Activated naive CD8-positive, alpha-beta T cell treated with anti-CD3 and anti-CD28 coated beads for 36 hours (primary cell): ENCODE measurements at regions not wholly inside any gene's neighbourhood (a gene's known extent, or its start where the extent isn't known, plus 50 kb on each side); places are given as distances from the start of the nearest gene placed in this dataset.
"Not testable (repeated sequence)": the region's sequence is repeated elsewhere in the genome, so short reads cannot be mapped to it uniquely, and the experiment has no call there.

Experiments
- DNase-seq: peaks from one replicate; pipeline ENCODE4 v3.0.0; 2021
- H3K27ac Mint-ChIP-seq: one replicate; pipeline ENCODE4 v1.8.0; 2022; ENCODE audit warnings: mild to moderate bottlenecking, moderate library complexity, mixed read lengths
- H3K27me3 Mint-ChIP-seq: one replicate; pipeline ENCODE4 v1.8.0; 2022; ENCODE audit warnings: mild to moderate bottlenecking, mixed read lengths
- H3K36me3 Mint-ChIP-seq: one replicate; pipeline ENCODE4 v1.8.0; 2021; ENCODE audit warnings: mild to moderate bottlenecking, mixed read lengths
- H3K4me1 Mint-ChIP-seq: one replicate; pipeline ENCODE4 v1.8.0; 2021; ENCODE audit warnings: mixed read lengths
- H3K4me3 Mint-ChIP-seq: one replicate; pipeline ENCODE4 v1.8.0; 2022; ENCODE audit warnings: mild to moderate bottlenecking, moderate library complexity, mixed read lengths
- H3K9me3 Mint-ChIP-seq: one replicate; pipeline ENCODE4 v1.8.0; 2022; ENCODE audit warnings: mixed read lengths

- H3K9me3 Mint-ChIP-seq: peaks cover 12% of the 10 kb centered on the region
- H3K4me1 Mint-ChIP-seq: no peaks in the 10 kb centered on the region
- no peaks in the 10 kb centered on the region for H3K27me3 Mint-ChIP-seq
- no peak overlapping the region for H3K27ac Mint-ChIP-seq
- DNase-seq: no peak
- H3K4me3 Mint-ChIP-seq: no peak overlapping the region
- H3K36me3 Mint-ChIP-seq: no peaks in the 10 kb centered on the region
These were observed 495.4 kb upstream of the SEL1L start for GRCh38 chr14:82029038-82029437.

- DNase-seq: no peak
- Mint-ChIP-seq H3K27ac (no peak overlapping the region), H3K4me1 (no peaks in the 10 kb centered on the region), H3K27me3 (no peaks in the 10 kb centered on the region), H3K36me3 (no peaks in the 10 kb centered on the region), H3K9me3 (no peaks in the 10 kb centered on the region), H3K4me3 (no peak overlapping the region)
These were observed 501.7 kb upstream of the SEL1L start for GRCh38 chr14:82035397-82035796.

- not testable (repeated sequence) for H3K27me3 Mint-ChIP-seq, DNase-seq, H3K27ac Mint-ChIP-seq, H3K4me3 Mint-ChIP-seq, H3K36me3 Mint-ChIP-seq, H3K9me3 Mint-ChIP-seq, H3K4me1 Mint-ChIP-seq
These were observed 504.4 kb upstream of the SEL1L start for GRCh38 chr14:82038066-82038465.

GRCh38 chr14:82045339-82045738 lies 511.7 kb upstream of the SEL1L start:
- Mint-ChIP-seq H3K36me3 (no peaks in the 10 kb centered on the region), H3K9me3 (peaks cover 1% of the 10 kb centered on the region), H3K27ac (no peak overlapping the region), H3K4me3 (no peak overlapping the region), H3K27me3 (no peaks in the 10 kb centered on the region), H3K4me1 (no peaks in the 10 kb centered on the region)
- no peak for DNase-seq

- Mint-ChIP-seq H3K36me3 (no peaks in the 10 kb centered on the region), H3K4me3 (no peak overlapping the region), H3K27me3 (no peaks in the 10 kb centered on the region), H3K9me3 (peaks cover 1% of the 10 kb centered on the region), H3K27ac (no peak overlapping the region), H3K4me1 (no peaks in the 10 kb centered on the region)
- DNase-seq: no peak
These were observed 513.0 kb upstream of the SEL1L start for GRCh38 chr14:82046512-82047226.

GRCh38 chr14:82047777-82048470 lies 514.3 kb upstream of the SEL1L start:
- Mint-ChIP-seq H3K27me3 (no peaks in the 10 kb centered on the region), H3K36me3 (no peaks in the 10 kb centered on the region), H3K4me3 (no peak overlapping the region), H3K27ac (no peak overlapping the region), H3K9me3 (peaks cover 1% of the 10 kb centered on the region), H3K4me1 (no peaks in the 10 kb centered on the region)
- no peak for DNase-seq

- H3K27me3 Mint-ChIP-seq: no peaks in the 10 kb centered on the region
- DNase-seq: no peak
- no peaks in the 10 kb centered on the region for H3K36me3 Mint-ChIP-seq
- no peak overlapping the region for H3K27ac Mint-ChIP-seq
- H3K4me3 Mint-ChIP-seq: no peak overlapping the region
- H3K9me3 Mint-ChIP-seq: peaks cover 1% of the 10 kb centered on the region
- no peaks in the 10 kb centered on the region for H3K4me1 Mint-ChIP-seq
These were observed 519.1 kb upstream of the SEL1L start for GRCh38 chr14:82052778-82053177.

- no peaks in the 10 kb centered on the region for H3K27me3 Mint-ChIP-seq
- H3K4me3 Mint-ChIP-seq: no peak overlapping the region
- H3K9me3 Mint-ChIP-seq: no peaks in the 10 kb centered on the region
- DNase-seq: no peak
- H3K27ac Mint-ChIP-seq: no peak overlapping the region
- H3K36me3 Mint-ChIP-seq: no peaks in the 10 kb centered on the region
- H3K4me1 Mint-ChIP-seq: no peaks in the 10 kb centered on the region
These were observed 522.0 kb upstream of the SEL1L start for GRCh38 chr14:82055515-82056115.

- H3K36me3 Mint-ChIP-seq: no peaks in the 10 kb centered on the region
- no peaks in the 10 kb centered on the region for H3K27me3 Mint-ChIP-seq
- no peak for DNase-seq
- peaks cover 4% of the 10 kb centered on the region for H3K9me3 Mint-ChIP-seq
- no peak overlapping the region for H3K27ac Mint-ChIP-seq
- no peaks in the 10 kb centered on the region for H3K4me1 Mint-ChIP-seq
- H3K4me3 Mint-ChIP-seq: no peak overlapping the region
These were observed 526.6 kb upstream of the SEL1L start for GRCh38 chr14:82060219-82060618.

GRCh38 chr14:82067221-82067875 lies 533.7 kb upstream of the SEL1L start:
- H3K36me3 Mint-ChIP-seq: no peaks in the 10 kb centered on the region
- H3K27me3 Mint-ChIP-seq: no peaks in the 10 kb centered on the region
- H3K4me1 Mint-ChIP-seq: no peaks in the 10 kb centered on the region
- no peak for DNase-seq
- H3K9me3 Mint-ChIP-seq: peaks cover 13% of the 10 kb centered on the region
- H3K4me3 Mint-ChIP-seq: no peak overlapping the region
- H3K27ac Mint-ChIP-seq: no peak overlapping the region

GRCh38 chr14:82070040-82070439 lies 536.4 kb upstream of the SEL1L start:
- no peak for DNase-seq
- Mint-ChIP-seq H3K4me3 (no peak overlapping the region), H3K36me3 (no peaks in the 10 kb centered on the region), H3K4me1 (no peaks in the 10 kb centered on the region), H3K27me3 (no peaks in the 10 kb centered on the region), H3K27ac (no peak overlapping the region), H3K9me3 (peaks cover 10% of the 10 kb centered on the region)

GRCh38 chr14:82070753-82071152 lies 537.1 kb upstream of the SEL1L start:
- no peaks in the 10 kb centered on the region for H3K4me1 Mint-ChIP-seq
- no peaks in the 10 kb centered on the region for H3K36me3 Mint-ChIP-seq
- peaks cover 9% of the 10 kb centered on the region for H3K9me3 Mint-ChIP-seq
- no peaks in the 10 kb centered on the region for H3K27me3 Mint-ChIP-seq
- H3K4me3 Mint-ChIP-seq: no peak overlapping the region
- DNase-seq: no peak
- no peak overlapping the region for H3K27ac Mint-ChIP-seq

- no peaks in the 10 kb centered on the region for H3K27me3 Mint-ChIP-seq
- H3K4me1 Mint-ChIP-seq: no peaks in the 10 kb centered on the region
- H3K27ac Mint-ChIP-seq: no peak overlapping the region
- H3K4me3 Mint-ChIP-seq: no peak overlapping the region
- DNase-seq: no peak
- no peaks in the 10 kb centered on the region for H3K36me3 Mint-ChIP-seq
- peaks cover 10% of the 10 kb centered on the region for H3K9me3 Mint-ChIP-seq
These were observed 539.9 kb upstream of the SEL1L start for GRCh38 chr14:82073547-82073946.

- H3K27ac Mint-ChIP-seq: no peak overlapping the region
- H3K36me3 Mint-ChIP-seq: no peaks in the 10 kb centered on the region
- peak; percentile 1 for DNase-seq
- H3K27me3 Mint-ChIP-seq: no peaks in the 10 kb centered on the region
- no peak overlapping the region for H3K4me3 Mint-ChIP-seq
- peaks cover 8% of the 10 kb centered on the region for H3K9me3 Mint-ChIP-seq
- no peaks in the 10 kb centered on the region for H3K4me1 Mint-ChIP-seq
These were observed 541.9 kb upstream of the SEL1L start for GRCh38 chr14:82075566-82075965.

GRCh38 chr14:82079553-82079952 lies 545.9 kb upstream of the SEL1L start:
- no peaks in the 10 kb centered on the region for H3K27me3 Mint-ChIP-seq
- H3K4me3 Mint-ChIP-seq: no peak overlapping the region
- no peak overlapping the region for H3K27ac Mint-ChIP-seq
- no peak for DNase-seq
- H3K36me3 Mint-ChIP-seq: no peaks in the 10 kb centered on the region
- H3K9me3 Mint-ChIP-seq: peaks cover 8% of the 10 kb centered on the region
- H3K4me1 Mint-ChIP-seq: no peaks in the 10 kb centered on the region
